ENCODE measurements at regions not wholly inside any gene's neighbourhood (a gene's known extent, or its start where the extent isn't known, plus 50 kb on each side); places are given as distances from the start of the nearest gene placed in this dataset.

- ChIA-PET CTCF (no interaction called here), POLR2A (no interaction called here)
- Mint-ChIP-seq H3K27ac (no peak overlapping the region), H3K9me3 (no peaks in the 10 kb centered on the region), H3K4me3 (no peak overlapping the region), H3K4me1 (peaks cover 3% of the 10 kb centered on the region), H3K27me3 (ENCODE audit: low read depth) (no peaks in the 10 kb centered on the region), H3K36me3 (no peaks in the 10 kb centered on the region)
- ATAC-seq (no peak), DNase-seq (ENCODE audit: low spot score) (no peak)
- TF ChIP-seq NR3C1 (CRISPR knock-in tag; conservative IDR thresholded peaks at IDR 0.05; ENCODE audit: low read depth) (no peak), USF1 (CRISPR knock-in tag; IDR thresholded peaks at IDR 0.05) (no peak), ESRRA (CRISPR knock-in tag; IDR thresholded peaks at IDR 0.05; ENCODE audit: borderline replicate concordance) (no peak), TCF7 (CRISPR knock-in tag; IDR thresholded peaks at IDR 0.05; ENCODE audit: low read depth) (no peak), ZBTB21 (CRISPR knock-in tag; IDR thresholded peaks at IDR 0.05; ENCODE audit: borderline replicate concordance) (no peak), JUN (CRISPR knock-in tag; IDR thresholded peaks at IDR 0.05) (no peak), ZNF281 (CRISPR knock-in tag; IDR thresholded peaks at IDR 0.05) (no peak), PREB (CRISPR knock-in tag; IDR thresholded peaks at IDR 0.05; ENCODE audit: borderline replicate concordance) (no peak), ATF3 (CRISPR knock-in tag; conservative IDR thresholded peaks at IDR 0.05) (no peak), HMGA2 (CRISPR knock-in tag; IDR thresholded peaks at IDR 0.05) (no peak), MXD4 (CRISPR knock-in tag; IDR thresholded peaks at IDR 0.05; ENCODE audit: borderline replicate concordance) (no peak), NR2C2 (CRISPR knock-in tag; IDR thresholded peaks at IDR 0.05) (no peak), MLX (CRISPR knock-in tag; IDR thresholded peaks at IDR 0.05) (no peak), FOXJ3 (CRISPR knock-in tag; IDR thresholded peaks at IDR 0.05; ENCODE audit: borderline replicate concordance) (no peak), FOXK1 (CRISPR knock-in tag; IDR thresholded peaks at IDR 0.05) (no peak), NR1H2 (CRISPR knock-in tag; IDR thresholded peaks at IDR 0.05) (no peak)
Observed at GRCh38 chr3:64957408-64958198, 269.8 kb upstream of the ADAMTS9 start.

GRCh38 chr3:64956711-64957325 is 269.0 kb upstream of the ADAMTS9 start:
- Mint-ChIP-seq H3K27ac (no peak overlapping the region), H3K4me1 (peaks cover 3% of the 10 kb centered on the region), H3K36me3 (no peaks in the 10 kb centered on the region), H3K9me3 (no peaks in the 10 kb centered on the region), H3K4me3 (no peak overlapping the region), H3K27me3 (ENCODE audit: low read depth) (no peaks in the 10 kb centered on the region)
- POLR2A ChIA-PET: no interaction called here
- CTCF ChIA-PET: no interaction called here
- TF ChIP-seq ATF3 (CRISPR knock-in tag; conservative IDR thresholded peaks at IDR 0.05) (no peak), CDX4 (CRISPR knock-in tag; IDR thresholded peaks at IDR 0.05; ENCODE audit: borderline replicate concordance) (no peak), CREM (CRISPR knock-in tag; IDR thresholded peaks at IDR 0.05) (no peak)
- ATAC-seq: no peak
- DNase-seq (ENCODE audit: low spot score): no peak

All from WTC11 (cell line).